B cell (primary cell): ENCODE measurements at regions not wholly inside any gene's neighbourhood (a gene's known extent, or its start where the extent isn't known, plus 50 kb on each side); places are given as distances from the start of the nearest gene placed in this dataset.

Source experiments
- CTCF ChIP-seq: fragments of 200-600 bp; IDR thresholded peaks from one replicate; pipeline ENCODE4 v1.8.0; 2022; ENCODE audit warnings: antibody characterized with exemption, mild to moderate bottlenecking
- EZH2 ChIP-seq: IDR thresholded peaks from 2 replicates; pipeline ENCODE4 v1.6.1; 2012; ENCODE audit warnings: borderline replicate concordance, low read depth, mild to moderate bottlenecking, moderate library complexity, low read length; ENCODE audit not compliant: insufficient read depth, poor library complexity, severe bottlenecking

GRCh38 chr7:108839076-108839475, 269.4 kb downstream of the DNAJB9 start:
- TF ChIP-seq CTCF (no peak), EZH2 (no peak)
